Peyer's patch (tissue), 4 donors: ENCODE measurements at regions not wholly inside any gene's neighbourhood (a gene's known extent, or its start where the extent isn't known, plus 50 kb on each side); places are given as distances from the start of the nearest gene placed in this dataset.

Experiments used
- CTCF ChIP-seq, 6 experiments: fragments of 450-650 bp in 4 of 6; fragments of 200-600 bp in 2 of 6; sonication (generic) in 1 of 6; IDR thresholded peaks; one replicate each; pipeline ENCODE4 v1.5.1; 2017 to 2019; ENCODE audit warnings: antibody characterized with exemption in 6 of 6, mild to moderate bottlenecking in 3 of 6, moderate library complexity in 1 of 6
- POLR2A ChIP-seq, 2 donors: fragments of 450-650 bp; IDR thresholded peaks; one replicate each; pipeline ENCODE4 v1.5.1; 2017; ENCODE audit warnings: antibody characterized with exemption in 2 of 2, mild to moderate bottlenecking in 2 of 2, moderate library complexity in 2 of 2

GRCh38 chr2:136411946-136412345, 294.0 kb upstream of the CXCR4 start:
- TF ChIP-seq CTCF (IDR thresholded peaks at IDR 0.05) (no peak), POLR2A (IDR thresholded peaks at IDR 0.05) (no peak)
